Liver (tissue), 8 donors: ENCODE measurements at regions not wholly inside any gene's neighbourhood (a gene's known extent, or its start where the extent isn't known, plus 50 kb on each side); places are given as distances from the start of the nearest gene placed in this dataset.

Experiments used
- DNase-seq: peaks from one replicate; pipeline ENCODE4 v3.0.0-alpha.2; 2017; ENCODE audit warnings: low spot score
- H3K27ac ChIP-seq, 2 donors: one replicate each; pipeline ENCODE4 v1.7.0; 2013; ENCODE audit warnings: inconsistent platforms in 2 of 2, low read length in 2 of 2, control low read depth in 1 of 2, low read depth in 1 of 2, mild to moderate bottlenecking in 1 of 2
- H3K27me3 ChIP-seq, 4 donors: one replicate each; pipeline versions ENCODE4 v1.6.1 to v1.7.0; 2013; ENCODE audit warnings: low read length in 3 of 4, inconsistent platforms in 1 of 4, mild to moderate bottlenecking in 1 of 4, moderate library complexity in 1 of 4; ENCODE audit not compliant: control insufficient read depth in 4 of 4, insufficient read depth in 4 of 4
- H3K36me3 ChIP-seq, 4 donors: one replicate each; pipeline versions ENCODE4 v1.6.1 to v1.7.0; 2013; ENCODE audit warnings: low read length in 3 of 4, mild to moderate bottlenecking in 3 of 4, low read depth in 1 of 4, moderate library complexity in 1 of 4; ENCODE audit not compliant: control insufficient read depth in 4 of 4, insufficient read depth in 3 of 4
- H3K4me1 ChIP-seq, 4 donors: one replicate each; pipeline versions ENCODE4 v1.6.1 to v1.7.0; 2013; ENCODE audit warnings: low read length in 3 of 4, mild to moderate bottlenecking in 3 of 4, moderate library complexity in 1 of 4; ENCODE audit not compliant: control insufficient read depth in 4 of 4, insufficient read depth in 4 of 4
- H3K4me3 ChIP-seq, 3 donors: one replicate each; pipeline versions ENCODE4 v1.6.1 to v1.7.0; 2013; ENCODE audit warnings: low read length in 3 of 3, control low read depth in 1 of 3, low read depth in 1 of 3, mild to moderate bottlenecking in 1 of 3
- H3K9ac ChIP-seq, 2 donors: one replicate each; pipeline ENCODE4 v1.7.0; 2013; ENCODE audit warnings: low read length in 2 of 2, mild to moderate bottlenecking in 2 of 2, moderate library complexity in 2 of 2, control low read depth in 1 of 2, low read depth in 1 of 2
- H3K9me3 ChIP-seq, 4 donors: one replicate each; pipeline versions ENCODE4 v1.6.1 to v1.7.0; 2013; ENCODE audit warnings: low read length in 3 of 4; ENCODE audit not compliant: control insufficient read depth in 4 of 4
- FOXA1 ChIP-seq: IDR thresholded peaks from 2 replicates; pipeline ENCODE4 v1.6.1; 2016; ENCODE audit warnings: antibody characterized with exemption
- GABPA ChIP-seq, 2 donors: IDR thresholded peaks in 1 of 2; conservative IDR thresholded peaks in 1 of 2; 2 replicates each; pipeline ENCODE4 v1.6.1; 2016; ENCODE audit warnings: antibody characterized with exemption in 2 of 2, mild to moderate bottlenecking in 1 of 2, moderate library complexity in 1 of 2
- HNF4A ChIP-seq, 2 donors: conservative IDR thresholded peaks; 2 replicates each; pipeline ENCODE4 v1.6.1; 2016; ENCODE audit warnings: antibody characterized with exemption in 2 of 2, mild to moderate bottlenecking in 2 of 2
- HNF4G ChIP-seq: IDR thresholded peaks from 2 replicates; pipeline ENCODE4 v1.6.1; 2016; ENCODE audit warnings: antibody characterized with exemption
- JUND ChIP-seq, 2 donors: IDR thresholded peaks; 2 replicates each; pipeline ENCODE4 v1.6.1; 2016; ENCODE audit warnings: antibody characterized with exemption in 2 of 2
- RAD21 ChIP-seq, 2 donors: IDR thresholded peaks; 2 replicates each; pipeline ENCODE4 v1.6.1; 2016; ENCODE audit warnings: antibody characterized with exemption in 2 of 2, mild to moderate bottlenecking in 2 of 2
- RXRA ChIP-seq, 2 donors: IDR thresholded peaks; 2 replicates each; pipeline ENCODE4 v1.6.1; 2017 to 2018; ENCODE audit warnings: antibody characterized with exemption in 2 of 2, mild to moderate bottlenecking in 1 of 2
- TAF1 ChIP-seq: conservative IDR thresholded peaks from 2 replicates; pipeline ENCODE4 v1.6.1; 2016; ENCODE audit warnings: antibody characterized with exemption, mild to moderate bottlenecking
- YY1 ChIP-seq: IDR thresholded peaks from 2 replicates; pipeline ENCODE4 v1.6.1; 2016; ENCODE audit warnings: antibody characterized with exemption, mild to moderate bottlenecking
- WGBS: extraction: QIAGEN DNeasy Blood & Tissue Kit; methylation state at CpG from one replicate; pipeline ENCODE4 v1.1.7; 2013; 5-methylcytosine and 5-hydroxymethylcytosine counted together
- TF ChIP-seq, protein P1 (sequence below): fragments of 150-350 bp; IDR thresholded peaks from 2 replicates; pipeline ENCODE4 v1.5.1; 2017; ENCODE audit warnings: improper control_type of control experiment, low read depth, low read length; ENCODE audit not compliant: missing input control
- TF ChIP-seq, protein P2 (sequence below): IDR thresholded peaks from 2 replicates; pipeline ENCODE4 v1.6.1; 2016; ENCODE audit warnings: antibody characterized with exemption
- TF ChIP-seq, protein P3 (sequence below): IDR thresholded peaks from 2 replicates; pipeline ENCODE4 v1.6.1; 2016; ENCODE audit warnings: antibody characterized with exemption
- TF ChIP-seq, protein P4 (sequence below): IDR thresholded peaks from 2 replicates; pipeline ENCODE4 v1.6.1; 2016; ENCODE audit warnings: antibody characterized with exemption
- TF ChIP-seq, protein P5 (sequence below): IDR thresholded peaks from 2 replicates; pipeline ENCODE4 v1.6.1; 2016; ENCODE audit warnings: antibody characterized with exemption, mild to moderate bottlenecking
- donor health status: healthy.
- donor health status: healthy.
- donor health status: healthy.
- donor health status: healthy.
- donor health status: healthy.

DNA sequence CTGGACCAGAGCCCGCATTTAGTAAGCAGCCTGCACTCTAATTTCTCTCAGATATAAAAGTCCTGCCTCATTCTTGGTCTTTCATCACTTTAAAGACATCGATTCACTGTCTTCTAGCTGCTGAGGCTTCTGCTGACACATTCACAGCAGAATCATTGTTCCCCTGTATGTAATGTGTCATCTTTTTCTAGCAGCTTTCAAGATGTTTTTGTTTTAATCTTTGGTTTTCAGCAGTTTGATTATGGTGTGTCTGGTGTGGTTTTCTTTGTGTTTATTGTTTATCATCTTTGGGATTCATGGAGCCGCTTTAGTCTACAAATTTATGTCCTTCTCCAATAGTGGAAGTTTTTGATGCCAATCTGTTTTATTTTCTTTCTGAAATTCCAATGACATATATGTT lies 157.3 kb upstream of the STMND1 start:
- Histone ChIP-seq H3K27ac (no peak overlapping the region), H3K4me1 (peaks cover 0 to 3% (median under 1%) of the 10 kb centered on the region in 4 donors), H3K9me3 (no peaks in the 10 kb centered on the region), H3K4me3 (no peak overlapping the region), H3K9ac (no peak overlapping the region), H3K36me3 (no peaks in the 10 kb centered on the region), H3K27me3 (no peaks in the 10 kb centered on the region)
- 93% methylated on average over 3 of the region's 3 CpGs for WGBS
- no peak for TF ChIP-seq JUND (IDR thresholded peaks at IDR 0.05)
- TF ChIP-seq, protein P1, sequence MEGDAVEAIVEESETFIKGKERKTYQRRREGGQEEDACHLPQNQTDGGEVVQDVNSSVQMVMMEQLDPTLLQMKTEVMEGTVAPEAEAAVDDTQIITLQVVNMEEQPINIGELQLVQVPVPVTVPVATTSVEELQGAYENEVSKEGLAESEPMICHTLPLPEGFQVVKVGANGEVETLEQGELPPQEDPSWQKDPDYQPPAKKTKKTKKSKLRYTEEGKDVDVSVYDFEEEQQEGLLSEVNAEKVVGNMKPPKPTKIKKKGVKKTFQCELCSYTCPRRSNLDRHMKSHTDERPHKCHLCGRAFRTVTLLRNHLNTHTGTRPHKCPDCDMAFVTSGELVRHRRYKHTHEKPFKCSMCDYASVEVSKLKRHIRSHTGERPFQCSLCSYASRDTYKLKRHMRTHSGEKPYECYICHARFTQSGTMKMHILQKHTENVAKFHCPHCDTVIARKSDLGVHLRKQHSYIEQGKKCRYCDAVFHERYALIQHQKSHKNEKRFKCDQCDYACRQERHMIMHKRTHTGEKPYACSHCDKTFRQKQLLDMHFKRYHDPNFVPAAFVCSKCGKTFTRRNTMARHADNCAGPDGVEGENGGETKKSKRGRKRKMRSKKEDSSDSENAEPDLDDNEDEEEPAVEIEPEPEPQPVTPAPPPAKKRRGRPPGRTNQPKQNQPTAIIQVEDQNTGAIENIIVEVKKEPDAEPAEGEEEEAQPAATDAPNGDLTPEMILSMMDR = no peak
- no peak for TF ChIP-seq YY1
- no peak for TF ChIP-seq RAD21 (IDR thresholded peaks at IDR 0.05)
- TF ChIP-seq, protein P2, sequence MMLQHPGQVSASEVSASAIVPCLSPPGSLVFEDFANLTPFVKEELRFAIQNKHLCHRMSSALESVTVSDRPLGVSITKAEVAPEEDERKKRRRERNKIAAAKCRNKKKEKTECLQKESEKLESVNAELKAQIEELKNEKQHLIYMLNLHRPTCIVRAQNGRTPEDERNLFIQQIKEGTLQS = no peak
- no peak for TF ChIP-seq TAF1
- TF ChIP-seq, protein P3, sequence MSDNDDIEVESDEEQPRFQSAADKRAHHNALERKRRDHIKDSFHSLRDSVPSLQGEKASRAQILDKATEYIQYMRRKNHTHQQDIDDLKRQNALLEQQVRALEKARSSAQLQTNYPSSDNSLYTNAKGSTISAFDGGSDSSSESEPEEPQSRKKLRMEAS = no peak
- TF ChIP-seq HNF4A (conservative IDR thresholded peaks at IDR 0.05) = no peak
- DNase-seq = no peak

DNA sequence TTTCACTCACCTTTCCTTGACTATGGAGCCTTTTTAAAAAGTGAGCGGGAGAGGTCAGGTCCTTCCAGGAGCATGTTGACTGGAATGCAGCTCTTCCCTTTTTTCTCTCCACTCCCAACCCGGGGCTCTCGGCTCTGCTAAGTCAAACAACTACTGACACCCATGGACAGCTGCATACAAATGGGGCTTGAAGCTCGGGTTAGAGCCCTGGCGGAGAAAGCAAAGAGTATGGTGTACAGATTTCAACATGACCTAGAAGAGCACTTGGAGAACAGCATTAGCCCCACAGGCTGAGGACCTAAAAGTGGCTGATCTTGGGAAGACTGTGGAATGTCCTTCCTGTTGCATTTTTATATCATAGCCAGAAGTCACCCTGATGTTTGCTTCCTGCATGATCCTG lies 162.0 kb upstream of the STMND1 start:
- H3K27ac ChIP-seq = no peak overlapping the region
- 66% methylated on average over 5 of the region's 5 CpGs for WGBS
- H3K9me3 ChIP-seq = no peaks in the 10 kb centered on the region
- H3K27me3 ChIP-seq = no peaks in the 10 kb centered on the region
- no peak for DNase-seq
- no peak overlapping the region for H3K4me3 ChIP-seq
- TF ChIP-seq, protein P3 = no peak
- TF ChIP-seq, protein P4, sequence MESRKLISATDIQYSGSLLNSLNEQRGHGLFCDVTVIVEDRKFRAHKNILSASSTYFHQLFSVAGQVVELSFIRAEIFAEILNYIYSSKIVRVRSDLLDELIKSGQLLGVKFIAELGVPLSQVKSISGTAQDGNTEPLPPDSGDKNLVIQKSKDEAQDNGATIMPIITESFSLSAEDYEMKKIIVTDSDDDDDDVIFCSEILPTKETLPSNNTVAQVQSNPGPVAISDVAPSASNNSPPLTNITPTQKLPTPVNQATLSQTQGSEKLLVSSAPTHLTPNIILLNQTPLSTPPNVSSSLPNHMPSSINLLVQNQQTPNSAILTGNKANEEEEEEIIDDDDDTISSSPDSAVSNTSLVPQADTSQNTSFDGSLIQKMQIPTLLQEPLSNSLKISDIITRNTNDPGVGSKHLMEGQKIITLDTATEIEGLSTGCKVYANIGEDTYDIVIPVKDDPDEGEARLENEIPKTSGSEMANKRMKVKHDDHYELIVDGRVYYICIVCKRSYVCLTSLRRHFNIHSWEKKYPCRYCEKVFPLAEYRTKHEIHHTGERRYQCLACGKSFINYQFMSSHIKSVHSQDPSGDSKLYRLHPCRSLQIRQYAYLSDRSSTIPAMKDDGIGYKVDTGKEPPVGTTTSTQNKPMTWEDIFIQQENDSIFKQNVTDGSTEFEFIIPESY = no peak
- TF ChIP-seq RXRA (IDR thresholded peaks at IDR 0.05) = no peak
- TF ChIP-seq FOXA1 = no peak
- H3K4me1 ChIP-seq = no peaks in the 10 kb centered on the region
- no peaks in the 10 kb centered on the region for H3K36me3 ChIP-seq
- H3K9ac ChIP-seq = no peak overlapping the region

DNA sequence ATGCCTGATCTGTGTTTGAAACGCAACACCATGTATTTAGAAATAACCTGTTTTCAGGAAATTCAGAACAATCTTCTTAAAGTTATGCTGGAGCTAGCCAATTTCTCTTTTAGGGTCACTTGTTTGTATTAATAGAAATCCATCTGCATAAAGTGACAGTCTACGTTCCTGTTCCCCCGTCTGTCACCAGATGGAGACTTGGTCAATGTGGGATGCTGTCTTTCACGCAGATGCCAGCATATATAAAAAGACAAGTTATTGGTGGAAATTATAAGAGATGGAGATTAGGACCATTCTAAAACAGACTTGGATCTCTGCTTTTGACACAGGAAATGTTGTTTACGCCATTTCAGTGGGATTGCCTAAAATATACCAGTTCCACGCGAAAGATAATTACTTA lies 162.5 kb upstream of the STMND1 start:
- H3K27ac ChIP-seq = no peak overlapping the region
- no peaks in the 10 kb centered on the region for H3K36me3 ChIP-seq
- DNase-seq = no peak
- H3K4me3 ChIP-seq = no peak overlapping the region
- no peaks in the 10 kb centered on the region for H3K4me1 ChIP-seq
- no peak overlapping the region for H3K9ac ChIP-seq
- no peaks in the 10 kb centered on the region for H3K27me3 ChIP-seq
- H3K9me3 ChIP-seq = no peaks in the 10 kb centered on the region
- 85% methylated on average over 7 of the region's 7 CpGs for WGBS
- TF ChIP-seq RAD21 (IDR thresholded peaks at IDR 0.05) = no peak
- TF ChIP-seq HNF4A (conservative IDR thresholded peaks at IDR 0.05) = no peak
- TF ChIP-seq GABPA (IDR thresholded peaks at IDR 0.05 in 1 of 2, conservative IDR thresholded peaks at IDR 0.05 in 1 of 2) = no peak
- TF ChIP-seq, protein P4 = no peak
- TF ChIP-seq HNF4G = no peak
- TF ChIP-seq, protein P2 = no peak
- TF ChIP-seq, protein P5, sequence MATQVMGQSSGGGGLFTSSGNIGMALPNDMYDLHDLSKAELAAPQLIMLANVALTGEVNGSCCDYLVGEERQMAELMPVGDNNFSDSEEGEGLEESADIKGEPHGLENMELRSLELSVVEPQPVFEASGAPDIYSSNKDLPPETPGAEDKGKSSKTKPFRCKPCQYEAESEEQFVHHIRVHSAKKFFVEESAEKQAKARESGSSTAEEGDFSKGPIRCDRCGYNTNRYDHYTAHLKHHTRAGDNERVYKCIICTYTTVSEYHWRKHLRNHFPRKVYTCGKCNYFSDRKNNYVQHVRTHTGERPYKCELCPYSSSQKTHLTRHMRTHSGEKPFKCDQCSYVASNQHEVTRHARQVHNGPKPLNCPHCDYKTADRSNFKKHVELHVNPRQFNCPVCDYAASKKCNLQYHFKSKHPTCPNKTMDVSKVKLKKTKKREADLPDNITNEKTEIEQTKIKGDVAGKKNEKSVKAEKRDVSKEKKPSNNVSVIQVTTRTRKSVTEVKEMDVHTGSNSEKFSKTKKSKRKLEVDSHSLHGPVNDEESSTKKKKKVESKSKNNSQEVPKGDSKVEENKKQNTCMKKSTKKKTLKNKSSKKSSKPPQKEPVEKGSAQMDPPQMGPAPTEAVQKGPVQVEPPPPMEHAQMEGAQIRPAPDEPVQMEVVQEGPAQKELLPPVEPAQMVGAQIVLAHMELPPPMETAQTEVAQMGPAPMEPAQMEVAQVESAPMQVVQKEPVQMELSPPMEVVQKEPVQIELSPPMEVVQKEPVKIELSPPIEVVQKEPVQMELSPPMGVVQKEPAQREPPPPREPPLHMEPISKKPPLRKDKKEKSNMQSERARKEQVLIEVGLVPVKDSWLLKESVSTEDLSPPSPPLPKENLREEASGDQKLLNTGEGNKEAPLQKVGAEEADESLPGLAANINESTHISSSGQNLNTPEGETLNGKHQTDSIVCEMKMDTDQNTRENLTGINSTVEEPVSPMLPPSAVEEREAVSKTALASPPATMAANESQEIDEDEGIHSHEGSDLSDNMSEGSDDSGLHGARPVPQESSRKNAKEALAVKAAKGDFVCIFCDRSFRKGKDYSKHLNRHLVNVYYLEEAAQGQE = no peak
- TF ChIP-seq TAF1 = no peak
- TF ChIP-seq, protein P3 = no peak
- TF ChIP-seq RXRA (IDR thresholded peaks at IDR 0.05) = no peak
